ENCODE measurements at regions not wholly inside any gene's neighbourhood (a gene's known extent, or its start where the extent isn't known, plus 50 kb on each side); places are given as distances from the start of the nearest gene placed in this dataset.
"Not testable (repeated sequence)": the region's sequence is repeated elsewhere in the genome, so short reads cannot be mapped to it uniquely, and the experiment has no call there.

GRCh38 chr7:92894857-92895256 lies 58.5 kb upstream of the CDK6 start:
- H3K27ac ChIP-seq (ENCODE audit: extremely low read depth, low read depth, low read length); H3K4me1 ChIP-seq (ENCODE audit: control insufficient read depth, insufficient read depth, low read length); H3K4me3 ChIP-seq (ENCODE audit: low read depth, low read length); H3K9me3 ChIP-seq (ENCODE audit: control insufficient read depth, insufficient read depth, low read depth, low read length); POLR2A ChIA-PET; H3K36me3 ChIP-seq (ENCODE audit: control insufficient read depth in 2 of 2, insufficient read depth in 1 of 2, low read length in 2 of 2): not testable (repeated sequence)
- CTCF ChIA-PET, result interaction anchor here (0.6 kb wide), 1 partner anchor 158 kb away, joined by 3 read pairs; no protein-coding TSS in a partner anchor

- Histone ChIP-seq H3K36me3 (ENCODE audit: control insufficient read depth in 2 of 2, insufficient read depth in 1 of 2, low read length in 2 of 2) (no peaks in the 10 kb centered on the region), H3K4me3 (ENCODE audit: low read depth, low read length) (no peak overlapping the region), H3K27ac (ENCODE audit: extremely low read depth, low read depth, low read length) (no peak overlapping the region), H3K4me1 (ENCODE audit: control insufficient read depth, insufficient read depth, low read length) (no peaks in the 10 kb centered on the region), H3K9me3 (ENCODE audit: control insufficient read depth, insufficient read depth, low read depth, low read length) (no peaks in the 10 kb centered on the region)
- CTCF ChIA-PET, result interaction anchor here (0.6 kb wide), 1 partner anchor 143 kb away, joined by 6 read pairs; no protein-coding TSS in a partner anchor
- POLR2A ChIA-PET, result no interaction called here
- no peak for TF ChIP-seq ZBTB49 (tag by site-specific recombination; IDR thresholded peaks at IDR 0.05; ENCODE audit: low read depth)
- TF ChIP-seq, protein P1, sequence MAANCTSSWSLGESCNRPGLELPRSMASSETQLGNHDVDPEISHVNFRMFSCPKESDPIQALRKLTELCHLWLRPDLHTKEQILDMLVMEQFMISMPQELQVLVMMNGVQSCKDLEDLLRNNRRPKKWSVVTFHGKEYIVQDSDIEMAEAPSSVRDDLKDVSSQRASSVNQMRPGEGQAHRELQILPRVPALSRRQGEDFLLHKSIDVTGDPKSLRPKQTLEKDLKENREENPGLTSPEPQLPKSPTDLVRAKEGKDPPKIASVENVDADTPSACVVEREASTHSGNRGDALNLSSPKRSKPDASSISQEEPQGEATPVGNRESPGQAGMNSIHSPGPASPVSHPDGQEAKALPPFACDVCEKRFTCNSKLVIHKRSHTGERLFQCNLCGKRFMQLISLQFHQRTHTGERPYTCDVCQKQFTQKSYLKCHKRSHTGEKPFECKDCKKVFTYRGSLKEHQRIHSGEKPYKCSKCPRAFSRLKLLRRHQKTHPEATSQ (tag by site-specific recombination; IDR thresholded peaks at IDR 0.05), result no peak
- TF ChIP-seq ZFP3 (tag by site-specific recombination; IDR thresholded peaks at IDR 0.05; ENCODE audit: low read depth), result no peak
- TF ChIP-seq OVOL3 (tag by site-specific recombination; IDR thresholded peaks at IDR 0.05), result no peak
- no peak for TF ChIP-seq ZNF311 (tag by site-specific recombination; IDR thresholded peaks at IDR 0.05; ENCODE audit: borderline replicate concordance)
- no peak for TF ChIP-seq ZNF560 (tag by site-specific recombination; IDR thresholded peaks at IDR 0.05; ENCODE audit: borderline replicate concordance)
- TF ChIP-seq ZNF132 (tag by site-specific recombination; IDR thresholded peaks at IDR 0.05; ENCODE audit: borderline replicate concordance), result no peak
- TF ChIP-seq, protein P2, sequence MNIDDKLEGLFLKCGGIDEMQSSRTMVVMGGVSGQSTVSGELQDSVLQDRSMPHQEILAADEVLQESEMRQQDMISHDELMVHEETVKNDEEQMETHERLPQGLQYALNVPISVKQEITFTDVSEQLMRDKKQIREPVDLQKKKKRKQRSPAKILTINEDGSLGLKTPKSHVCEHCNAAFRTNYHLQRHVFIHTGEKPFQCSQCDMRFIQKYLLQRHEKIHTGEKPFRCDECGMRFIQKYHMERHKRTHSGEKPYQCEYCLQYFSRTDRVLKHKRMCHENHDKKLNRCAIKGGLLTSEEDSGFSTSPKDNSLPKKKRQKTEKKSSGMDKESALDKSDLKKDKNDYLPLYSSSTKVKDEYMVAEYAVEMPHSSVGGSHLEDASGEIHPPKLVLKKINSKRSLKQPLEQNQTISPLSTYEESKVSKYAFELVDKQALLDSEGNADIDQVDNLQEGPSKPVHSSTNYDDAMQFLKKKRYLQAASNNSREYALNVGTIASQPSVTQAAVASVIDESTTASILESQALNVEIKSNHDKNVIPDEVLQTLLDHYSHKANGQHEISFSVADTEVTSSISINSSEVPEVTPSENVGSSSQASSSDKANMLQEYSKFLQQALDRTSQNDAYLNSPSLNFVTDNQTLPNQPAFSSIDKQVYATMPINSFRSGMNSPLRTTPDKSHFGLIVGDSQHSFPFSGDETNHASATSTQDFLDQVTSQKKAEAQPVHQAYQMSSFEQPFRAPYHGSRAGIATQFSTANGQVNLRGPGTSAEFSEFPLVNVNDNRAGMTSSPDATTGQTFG (tag by site-specific recombination; IDR thresholded peaks at IDR 0.05; ENCODE audit: borderline replicate concordance), result no peak
- TF ChIP-seq ZNF777 (tag by site-specific recombination; IDR thresholded peaks at IDR 0.05; ENCODE audit: borderline replicate concordance), result no peak
- no peak for TF ChIP-seq MEIS1 (CRISPR knock-in tag; IDR thresholded peaks at IDR 0.05; ENCODE audit: borderline replicate concordance)
- TF ChIP-seq YY2 (tag by site-specific recombination; IDR thresholded peaks at IDR 0.05), result no peak
- no peak for TF ChIP-seq ZBTB8A (tag by site-specific recombination; IDR thresholded peaks at IDR 0.05)
- no peak for TF ChIP-seq ZBTB1 (tag by site-specific recombination; IDR thresholded peaks at IDR 0.05)
- no peak for TF ChIP-seq ZNF843 (tag by site-specific recombination; IDR thresholded peaks at IDR 0.05)
- TF ChIP-seq ZSCAN4 (tag by site-specific recombination; IDR thresholded peaks at IDR 0.05), result no peak
- TF ChIP-seq, protein P3, sequence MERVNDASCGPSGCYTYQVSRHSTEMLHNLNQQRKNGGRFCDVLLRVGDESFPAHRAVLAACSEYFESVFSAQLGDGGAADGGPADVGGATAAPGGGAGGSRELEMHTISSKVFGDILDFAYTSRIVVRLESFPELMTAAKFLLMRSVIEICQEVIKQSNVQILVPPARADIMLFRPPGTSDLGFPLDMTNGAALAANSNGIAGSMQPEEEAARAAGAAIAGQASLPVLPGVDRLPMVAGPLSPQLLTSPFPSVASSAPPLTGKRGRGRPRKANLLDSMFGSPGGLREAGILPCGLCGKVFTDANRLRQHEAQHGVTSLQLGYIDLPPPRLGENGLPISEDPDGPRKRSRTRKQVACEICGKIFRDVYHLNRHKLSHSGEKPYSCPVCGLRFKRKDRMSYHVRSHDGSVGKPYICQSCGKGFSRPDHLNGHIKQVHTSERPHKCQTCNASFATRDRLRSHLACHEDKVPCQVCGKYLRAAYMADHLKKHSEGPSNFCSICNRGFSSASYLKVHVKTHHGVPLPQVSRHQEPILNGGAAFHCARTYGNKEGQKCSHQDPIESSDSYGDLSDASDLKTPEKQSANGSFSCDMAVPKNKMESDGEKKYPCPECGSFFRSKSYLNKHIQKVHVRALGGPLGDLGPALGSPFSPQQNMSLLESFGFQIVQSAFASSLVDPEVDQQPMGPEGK (tag by site-specific recombination; IDR thresholded peaks at IDR 0.05), result no peak
- no peak for TF ChIP-seq ZNF324 (tag by site-specific recombination; IDR thresholded peaks at IDR 0.05)
Measured at GRCh38 chr7:92889081-92889480, 52.7 kb upstream of the CDK6 start.
